Lower leg skin (tissue), 4 donors: ENCODE measurements at regions not wholly inside any gene's neighbourhood (a gene's known extent, or its start where the extent isn't known, plus 50 kb on each side); places are given as distances from the start of the nearest gene placed in this dataset.

Source experiments
- DNase-seq, 2 donors: peaks; one replicate each; pipeline ENCODE4 v3.0.0-alpha.2; 2019; ENCODE audit warnings: low spot score in 2 of 2
- H3K4me3 ChIP-seq: fragments of 200-600 bp; sonication (generic); 2 replicates; pipeline ENCODE4 v1.5.1; 2017; ENCODE audit warnings: mild to moderate bottlenecking, low read depth; ENCODE audit not compliant: poor library complexity, severe bottlenecking
- POLR2A ChIP-seq, 2 donors: fragments of 450-650 bp; IDR thresholded peaks; one replicate each; pipeline ENCODE4 v1.6.1; 2016 to 2017; ENCODE audit warnings: antibody characterized with exemption in 2 of 2, mild to moderate bottlenecking in 1 of 2, moderate library complexity in 1 of 2
- WGBS, 2 donors: methylation state at CpG; one replicate each; pipeline ENCODE4 v1.1.5; 2018; 5-methylcytosine and 5-hydroxymethylcytosine counted together
- intact Hi-C: fragments of 100-400 bp; cut with DNase I; formaldehyde crosslinking; loops from one replicate; pipeline ENCODE4 v1.15.0; 2023; ENCODE audit warnings: low total_unique reads
- TF ChIP-seq, protein P1 (sequence below), 3 donors: fragments of 450-650 bp; IDR thresholded peaks; one replicate each; pipeline ENCODE4 v1.5.1; 2016; ENCODE audit warnings: antibody characterized with exemption in 3 of 3, mild to moderate bottlenecking in 3 of 3, moderate library complexity in 2 of 3

DNA sequence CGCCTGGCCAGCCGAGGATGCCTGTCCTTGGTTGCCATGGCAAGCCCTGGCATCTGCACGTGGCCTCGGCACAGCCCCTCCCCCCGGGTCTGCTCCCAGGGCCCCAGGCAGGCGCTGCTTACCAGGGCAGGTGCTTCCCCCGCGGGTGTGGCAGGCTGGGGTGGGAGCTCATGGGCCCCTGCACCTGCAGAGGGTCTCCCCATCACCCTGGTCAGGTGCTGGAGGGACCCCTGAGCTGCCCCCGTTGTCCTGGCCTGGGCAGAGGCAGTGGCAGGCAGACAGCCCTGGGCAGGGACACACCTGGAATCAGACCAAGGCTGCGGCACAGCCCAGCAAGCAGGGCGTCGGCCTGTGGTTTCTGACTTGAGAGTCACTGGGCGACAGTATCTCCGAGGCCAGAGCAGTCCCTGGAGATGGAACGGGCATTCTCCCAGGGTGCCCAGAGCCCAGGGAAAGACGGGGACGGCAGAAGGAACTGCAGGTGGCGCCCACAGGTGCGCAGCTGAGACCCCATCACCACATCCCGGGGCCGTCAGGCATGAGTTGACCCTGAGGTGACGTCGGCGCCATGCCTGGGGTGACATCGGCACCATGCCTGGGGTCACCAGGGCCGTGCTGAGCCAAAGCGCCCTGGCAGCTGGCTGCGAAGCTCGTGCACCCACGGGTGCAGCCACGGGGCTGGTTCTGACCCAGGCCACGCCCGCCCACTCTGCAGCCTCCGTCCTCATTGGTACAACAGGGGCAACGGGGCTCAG, 56.1 kb upstream of the FBRSL1 start:
- TF ChIP-seq, protein P1, sequence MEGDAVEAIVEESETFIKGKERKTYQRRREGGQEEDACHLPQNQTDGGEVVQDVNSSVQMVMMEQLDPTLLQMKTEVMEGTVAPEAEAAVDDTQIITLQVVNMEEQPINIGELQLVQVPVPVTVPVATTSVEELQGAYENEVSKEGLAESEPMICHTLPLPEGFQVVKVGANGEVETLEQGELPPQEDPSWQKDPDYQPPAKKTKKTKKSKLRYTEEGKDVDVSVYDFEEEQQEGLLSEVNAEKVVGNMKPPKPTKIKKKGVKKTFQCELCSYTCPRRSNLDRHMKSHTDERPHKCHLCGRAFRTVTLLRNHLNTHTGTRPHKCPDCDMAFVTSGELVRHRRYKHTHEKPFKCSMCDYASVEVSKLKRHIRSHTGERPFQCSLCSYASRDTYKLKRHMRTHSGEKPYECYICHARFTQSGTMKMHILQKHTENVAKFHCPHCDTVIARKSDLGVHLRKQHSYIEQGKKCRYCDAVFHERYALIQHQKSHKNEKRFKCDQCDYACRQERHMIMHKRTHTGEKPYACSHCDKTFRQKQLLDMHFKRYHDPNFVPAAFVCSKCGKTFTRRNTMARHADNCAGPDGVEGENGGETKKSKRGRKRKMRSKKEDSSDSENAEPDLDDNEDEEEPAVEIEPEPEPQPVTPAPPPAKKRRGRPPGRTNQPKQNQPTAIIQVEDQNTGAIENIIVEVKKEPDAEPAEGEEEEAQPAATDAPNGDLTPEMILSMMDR (IDR thresholded peaks at IDR 0.05): no peak
- no peak for TF ChIP-seq POLR2A (IDR thresholded peaks at IDR 0.05)
- no peak overlapping the region for H3K4me3 ChIP-seq
- 41 to 55% methylated on average over 22 to 29 of the region's 35 CpGs for WGBS, 2 donors
- intact Hi-C loops: no loop called here
- DNase-seq: no peak

DNA sequence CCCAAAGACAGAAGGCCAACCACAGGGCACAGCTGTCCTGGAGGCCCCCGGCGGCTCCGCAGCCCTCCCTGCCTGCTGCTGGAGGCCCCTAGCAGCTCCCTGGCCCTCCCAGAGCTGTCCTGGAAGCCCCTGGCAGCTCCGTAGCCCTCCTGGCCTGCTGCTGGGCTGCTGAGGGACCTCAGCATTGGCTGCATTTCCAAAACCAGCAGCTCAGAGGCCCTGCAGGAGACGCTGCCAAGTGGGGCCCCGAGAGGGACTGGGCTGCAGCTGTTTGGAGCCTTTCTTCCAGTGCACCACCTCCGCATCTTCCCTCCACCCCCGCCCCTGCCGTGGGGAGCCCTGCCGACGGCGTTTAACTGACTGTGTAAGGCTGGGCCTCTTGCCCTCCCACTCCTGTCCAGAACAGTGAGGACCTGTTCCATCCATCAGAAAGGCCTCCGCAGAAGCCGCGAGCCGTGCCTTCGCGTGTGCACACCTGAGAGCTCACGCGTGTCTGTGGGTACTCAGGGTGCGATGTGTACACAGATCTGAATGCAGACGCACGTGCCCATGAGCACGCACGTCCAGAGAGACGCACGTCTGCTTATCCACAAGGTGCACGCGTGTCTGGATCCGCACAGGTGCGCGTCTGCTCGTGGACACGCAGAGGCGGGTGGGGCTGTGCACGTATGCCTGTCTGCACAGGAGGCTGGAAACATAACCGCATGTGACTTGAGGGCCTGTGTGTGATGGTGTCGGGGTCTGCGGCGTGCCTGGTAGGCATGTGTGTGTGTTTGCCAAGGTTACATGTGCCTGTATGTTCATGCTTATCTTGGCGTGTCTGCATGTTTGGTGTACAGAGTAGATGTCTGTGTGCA, 57.0 kb upstream of the FBRSL1 start:
- WGBS, 2 donors: 46 to 49% methylated on average over 25 to 29 of the region's 41 CpGs
- intact Hi-C loops: no loop called here
- H3K4me3 ChIP-seq: no peak overlapping the region
- DNase-seq: no peak
- TF ChIP-seq POLR2A (IDR thresholded peaks at IDR 0.05): no peak
- TF ChIP-seq, protein P1 (IDR thresholded peaks at IDR 0.05): no peak

- TF ChIP-seq, protein P1 (IDR thresholded peaks at IDR 0.05): no peak
- TF ChIP-seq POLR2A (IDR thresholded peaks at IDR 0.05): no peak
- no peak for DNase-seq
- H3K4me3 ChIP-seq: no peak overlapping the region
- intact Hi-C loops: no loop called here
- 90 to 92% methylated on average over 17 to 18 of the region's 18 CpGs for WGBS, 2 donors
Measured at GRCh38 chr12:132432126-132432705, 57.7 kb upstream of the FBRSL1 start.

DNA sequence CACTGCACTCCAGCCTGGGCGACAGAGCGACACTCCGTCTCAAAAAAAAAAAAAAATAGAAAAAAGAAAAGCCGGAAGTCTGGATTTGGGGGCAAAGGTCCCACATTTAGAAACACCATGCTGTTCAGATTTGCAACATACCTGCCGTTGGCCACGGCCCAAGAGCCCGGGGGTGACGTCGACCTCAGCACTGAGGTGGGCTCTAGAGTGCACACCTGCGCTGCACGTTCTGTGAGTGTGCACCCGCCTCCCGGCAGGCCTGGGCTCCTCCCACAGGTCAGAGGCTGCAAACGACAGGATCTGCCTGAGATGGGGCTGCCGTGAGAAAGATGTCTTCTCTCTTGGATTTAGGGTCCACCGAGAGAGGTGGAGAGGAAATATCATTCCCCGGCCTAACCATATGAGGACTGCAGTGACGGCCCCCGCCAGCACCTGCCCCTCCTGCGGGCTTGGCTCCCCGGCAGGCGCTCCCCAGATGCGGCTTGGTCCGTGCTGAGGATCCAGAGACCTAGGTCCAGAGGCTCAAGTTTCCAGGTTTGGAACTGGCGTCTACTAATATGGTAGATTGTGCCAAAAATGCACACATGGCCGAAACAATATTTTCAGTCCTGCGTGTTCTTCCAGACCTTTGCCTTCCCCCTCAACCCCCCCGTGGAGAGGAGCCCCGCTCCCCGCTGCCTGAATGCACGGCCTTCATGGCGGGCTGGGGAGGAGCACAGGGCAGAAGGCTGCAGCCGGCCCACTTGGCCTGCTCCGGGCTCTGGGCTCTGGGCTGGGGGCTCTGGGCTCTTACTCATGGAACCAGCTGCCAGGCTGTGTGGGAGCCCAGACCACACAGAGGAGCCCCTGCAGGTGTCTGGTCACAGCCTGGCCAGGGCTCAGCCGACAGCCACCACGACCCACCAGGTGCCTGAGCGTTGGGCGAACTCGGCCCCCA, 58.8 kb upstream of the FBRSL1 start:
- no peak overlapping the region for H3K4me3 ChIP-seq
- intact Hi-C loops: no loop called here
- WGBS, 2 donors: 56 to 61% methylated on average over 37 to 39 of the region's 39 CpGs
- DNase-seq: no peak
- TF ChIP-seq, protein P1 (IDR thresholded peaks at IDR 0.05): no peak
- TF ChIP-seq POLR2A (IDR thresholded peaks at IDR 0.05): no peak

- H3K4me3 ChIP-seq: no peak overlapping the region
- WGBS, 2 donors: 11 to 12% methylated on average over 23 to 24 of the region's 25 CpGs
- DNase-seq: no peak
- intact Hi-C loops: no loop called here
- no peak for TF ChIP-seq POLR2A (IDR thresholded peaks at IDR 0.05)
- TF ChIP-seq, protein P1 (IDR thresholded peaks at IDR 0.05): peak in 1 of 3 donors; percentile 17
Measured at GRCh38 chr12:132429946-132430643, 59.9 kb upstream of the FBRSL1 start.
